HG03439 (cell line): ENCODE measurements at regions not wholly inside any gene's neighbourhood (a gene's known extent, or its start where the extent isn't known, plus 50 kb on each side); places are given as distances from the start of the nearest gene placed in this dataset.
"Not testable (repeated sequence)": the region's sequence is repeated elsewhere in the genome, so short reads cannot be mapped to it uniquely, and the experiment has no call there.

Experiments
- ATAC-seq: cut with Tn5 transposase; IDR thresholded peaks from one replicate; pipeline ENCODE4 v1.9.1; 2021; ENCODE audit warnings: mild to moderate bottlenecking, moderate library complexity; ENCODE audit not compliant: unreplicated experiment

DNA sequence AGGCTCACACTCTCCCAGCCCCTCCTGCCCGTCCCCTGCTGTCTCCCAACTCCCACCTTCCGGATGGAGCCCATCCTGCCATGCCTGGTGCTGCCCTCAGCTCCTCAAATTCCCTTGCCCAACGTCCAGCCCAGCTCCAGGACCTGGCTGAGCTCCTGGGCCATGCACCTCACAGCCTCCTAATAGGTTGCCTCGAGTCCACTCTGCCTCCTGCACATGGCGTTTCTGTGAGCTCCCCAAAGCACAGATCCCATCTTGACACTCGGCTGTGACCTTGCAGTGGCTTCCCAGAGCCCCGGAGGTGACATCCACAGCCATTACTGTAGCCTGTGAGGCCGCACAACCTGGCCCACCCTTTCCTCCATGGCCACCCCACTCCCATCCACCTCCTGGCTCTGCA lies 191.9 kb upstream of the SALL3 start:
- no peak for ATAC-seq

DNA sequence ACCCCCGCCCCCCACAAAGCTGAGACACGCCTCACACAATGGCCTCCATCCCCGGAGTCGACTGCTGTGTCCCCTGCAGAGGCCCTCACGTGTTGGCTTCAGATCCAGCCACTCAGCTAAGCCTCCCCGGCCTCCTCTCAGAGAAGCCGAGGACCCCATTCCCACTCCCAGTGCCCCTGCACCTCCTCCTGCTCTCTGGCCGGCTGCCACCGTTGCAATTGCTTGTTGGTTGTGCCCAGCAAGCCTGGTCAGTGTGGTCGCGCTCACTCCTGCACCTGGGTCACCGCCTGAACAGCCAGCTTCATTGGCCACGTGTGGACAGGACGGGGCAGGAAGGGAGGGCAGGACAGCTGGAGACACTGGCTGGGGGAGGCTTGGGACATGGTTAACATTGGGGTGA lies 191.5 kb upstream of the SALL3 start:
- ATAC-seq = no peak

DNA sequence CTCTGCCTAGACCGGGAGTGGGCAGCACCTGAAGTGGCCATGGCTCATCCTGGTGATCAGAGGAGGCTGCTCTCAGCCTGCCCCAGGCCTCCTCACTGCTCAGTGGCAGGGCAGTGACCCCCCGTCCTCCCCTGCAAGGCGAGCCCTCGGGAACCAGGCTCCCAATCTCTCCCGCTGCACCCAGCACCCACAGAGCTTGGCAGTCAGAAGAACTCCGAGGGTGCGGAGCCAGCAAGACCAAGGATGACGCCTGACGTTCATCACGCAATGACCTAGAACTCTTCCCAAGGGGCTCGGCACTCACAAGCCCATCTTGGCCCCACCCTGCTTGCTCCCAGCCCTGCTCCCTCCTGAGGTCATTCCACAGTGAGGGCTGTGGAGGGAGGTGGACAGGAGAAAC lies 189.8 kb upstream of the SALL3 start:
- ATAC-seq = no peak

DNA sequence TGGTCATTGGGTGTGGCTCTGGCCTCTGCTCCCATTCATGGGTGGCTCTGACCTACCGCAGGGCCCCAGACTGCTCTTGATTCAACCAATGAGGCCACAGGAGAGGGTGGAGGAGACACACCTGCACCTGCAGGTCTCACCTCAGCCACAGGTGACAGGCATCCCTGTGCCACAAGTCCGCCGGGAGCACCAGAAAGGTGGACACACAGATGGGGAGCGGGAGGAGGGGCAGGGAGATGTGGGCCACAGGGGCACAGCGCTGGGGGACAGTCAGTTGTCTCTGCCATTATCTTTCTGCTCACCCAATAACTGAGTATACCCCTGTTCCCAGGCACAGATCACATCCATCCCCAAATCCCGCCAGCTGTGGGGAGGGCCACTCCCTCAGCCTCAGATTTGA lies 189.1 kb upstream of the SALL3 start:
- no peak for ATAC-seq

DNA sequence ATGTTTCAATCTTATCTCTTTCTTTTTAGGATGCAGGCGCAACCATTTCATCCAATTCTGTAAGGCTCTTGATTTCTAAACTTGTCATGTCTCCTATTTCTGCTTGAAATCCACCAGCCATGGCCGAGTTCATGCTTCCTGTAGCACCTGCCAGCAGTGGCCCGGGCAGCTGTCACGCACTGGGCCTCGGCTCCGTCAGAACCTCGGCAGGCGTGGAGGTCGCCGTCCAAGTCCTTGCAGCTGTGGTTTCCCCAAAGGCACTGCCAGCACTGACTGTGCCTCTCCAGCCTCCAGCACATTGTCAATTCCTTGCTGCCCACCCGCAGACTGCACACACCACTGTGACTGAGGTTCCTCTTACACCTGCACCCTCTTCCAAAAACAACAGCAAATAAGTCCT lies 188.7 kb upstream of the SALL3 start:
- ATAC-seq = no peak

DNA sequence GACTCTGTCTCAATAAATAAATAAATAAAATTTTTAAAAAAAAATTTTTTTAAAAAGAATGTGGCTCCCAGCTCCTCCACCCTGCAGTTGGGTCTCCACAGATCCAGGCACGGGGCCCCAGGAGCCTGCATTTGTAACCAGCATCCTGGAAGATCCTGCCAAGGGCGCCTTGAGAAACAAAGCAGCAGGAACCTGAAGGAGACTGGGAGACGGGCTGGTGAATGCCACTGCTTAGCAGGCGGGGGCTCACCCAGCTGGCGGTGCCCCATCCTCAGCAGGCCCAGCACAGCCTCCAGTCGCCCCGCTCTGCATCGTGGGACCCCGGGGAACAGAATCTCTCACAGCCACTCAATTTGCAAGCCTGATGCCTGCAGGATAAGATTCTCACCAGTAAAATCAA lies 187.5 kb upstream of the SALL3 start:
- no peak for ATAC-seq

DNA sequence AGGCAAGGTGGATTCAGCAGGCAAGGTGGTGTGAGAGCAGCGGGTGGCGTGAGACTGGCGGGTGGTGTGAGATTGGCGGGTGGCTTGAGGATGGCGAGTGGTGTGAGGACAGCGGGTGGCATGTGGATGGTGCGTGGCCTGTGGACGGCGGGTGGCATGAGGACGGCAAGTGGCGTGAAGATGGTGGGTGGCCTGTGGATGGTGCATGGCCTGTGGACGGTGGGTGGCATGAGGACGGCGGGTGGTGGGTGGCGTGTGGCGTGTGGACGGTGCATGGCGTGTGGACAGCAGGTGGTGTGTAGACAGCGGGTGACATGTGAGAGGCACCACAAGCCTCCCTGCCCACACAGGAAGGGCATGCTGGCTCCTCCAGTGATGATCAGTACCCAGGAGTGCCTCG lies 186.9 kb upstream of the SALL3 start:
- no peak for ATAC-seq

DNA sequence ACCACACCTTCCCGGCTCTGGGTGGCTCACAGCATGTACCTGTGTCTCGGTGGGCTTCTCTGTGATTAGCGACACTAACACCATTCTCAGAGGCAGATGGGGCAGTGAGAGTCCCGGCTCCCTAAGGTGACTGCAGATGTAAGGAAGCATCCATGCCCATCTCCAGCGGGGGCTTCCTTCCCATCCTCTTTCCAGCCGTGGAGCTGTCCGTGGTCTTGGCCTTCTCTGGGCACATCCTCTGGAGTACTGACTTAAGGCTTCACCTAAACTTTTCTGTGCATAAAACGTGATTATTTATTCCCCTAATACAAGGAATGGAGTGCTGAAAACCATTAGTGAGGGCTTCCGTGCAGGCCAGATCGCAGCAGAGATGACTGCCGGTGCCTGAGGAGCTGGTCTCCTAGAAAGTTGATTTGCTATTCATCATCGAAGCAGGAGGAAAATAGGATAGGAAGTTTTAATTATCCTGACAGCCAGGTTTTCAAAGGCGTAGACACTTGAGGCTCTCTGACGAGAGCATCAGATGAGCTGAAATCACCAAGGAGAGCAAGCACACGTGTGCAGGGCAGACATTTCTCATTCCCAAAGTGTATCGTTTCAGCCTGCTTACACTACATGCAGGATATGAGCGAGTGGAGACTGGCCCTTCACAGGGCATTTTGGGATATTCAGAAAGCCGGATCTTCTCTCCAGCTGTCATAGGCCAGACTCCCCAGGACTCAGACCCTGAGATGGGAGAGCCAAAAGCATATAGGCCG lies 186.1 kb upstream of the SALL3 start:
- ATAC-seq = no peak

DNA sequence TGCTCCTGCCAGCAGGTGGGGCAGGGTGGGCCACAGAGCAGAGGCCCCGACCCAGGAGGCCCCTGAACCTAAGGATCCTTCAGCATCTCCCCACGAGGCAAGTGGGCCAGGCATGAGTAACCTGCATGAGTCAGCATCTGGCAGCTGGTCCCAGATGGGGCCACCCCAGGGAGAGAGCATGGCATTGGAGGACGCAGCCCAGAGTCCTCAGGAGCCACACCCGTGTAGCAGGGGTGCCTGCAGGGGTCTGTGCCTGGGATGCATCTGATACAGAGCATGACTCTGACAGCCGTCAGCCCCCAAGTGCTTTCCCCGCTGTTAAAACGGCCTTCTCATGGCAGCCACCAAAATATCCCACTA lies 185.6 kb upstream of the SALL3 start:
- no peak for ATAC-seq

DNA sequence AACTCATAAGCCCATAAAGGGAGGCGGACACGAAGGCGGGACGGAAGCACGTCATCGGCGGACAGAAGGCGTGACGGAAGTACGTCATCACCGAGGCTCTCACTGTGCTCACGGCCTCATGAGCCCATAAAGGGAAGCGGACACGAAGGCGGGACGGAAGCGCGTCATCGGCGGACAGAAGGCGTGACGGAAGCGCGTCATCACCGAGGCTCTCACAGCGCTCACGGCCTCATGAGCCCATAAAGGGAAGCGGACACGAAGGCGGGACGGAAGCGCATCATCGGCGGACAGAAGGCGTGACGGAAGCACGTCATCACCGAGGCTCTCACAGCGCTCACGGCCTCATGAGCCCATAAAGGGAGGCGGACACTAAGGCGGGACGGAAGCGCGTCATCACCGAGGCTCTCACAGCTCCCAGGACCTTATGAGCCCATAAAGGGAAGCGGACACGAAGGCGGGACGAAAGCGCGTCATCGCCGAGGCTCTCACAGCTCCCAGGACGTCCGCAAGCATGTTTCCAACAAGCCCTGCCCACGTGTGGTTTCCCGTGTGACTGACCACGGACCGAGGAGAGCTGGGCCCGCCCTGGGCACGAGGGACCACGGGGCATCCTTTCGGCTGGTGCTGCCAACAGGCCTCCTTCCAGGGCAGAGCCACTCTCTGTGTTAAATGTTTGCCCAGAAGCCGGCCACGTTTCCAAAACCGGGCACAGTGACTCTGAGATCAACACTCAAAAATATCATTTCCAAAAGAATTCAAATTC lies 182.7 kb upstream of the SALL3 start:
- no peak for ATAC-seq

DNA sequence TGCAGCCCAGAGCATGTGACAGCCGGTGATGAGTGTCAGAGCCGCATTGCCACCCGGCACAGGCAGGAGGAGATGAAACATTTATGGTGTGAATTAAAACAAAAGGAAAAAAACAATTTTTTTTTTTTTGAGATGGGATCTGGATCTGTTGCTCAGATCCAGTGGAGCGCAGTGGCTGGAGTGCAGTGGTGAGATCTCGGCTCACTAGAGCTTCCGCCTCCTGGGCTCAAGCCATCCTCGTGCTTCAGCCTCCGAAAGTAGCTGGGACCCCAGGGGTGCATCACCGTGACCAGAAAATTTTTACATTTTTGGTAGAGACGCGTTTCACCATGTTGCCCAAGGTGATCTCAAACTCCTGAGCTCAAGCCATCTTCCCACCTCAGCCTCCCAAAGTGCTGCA lies 182.1 kb upstream of the SALL3 start:
- no peak for ATAC-seq

DNA sequence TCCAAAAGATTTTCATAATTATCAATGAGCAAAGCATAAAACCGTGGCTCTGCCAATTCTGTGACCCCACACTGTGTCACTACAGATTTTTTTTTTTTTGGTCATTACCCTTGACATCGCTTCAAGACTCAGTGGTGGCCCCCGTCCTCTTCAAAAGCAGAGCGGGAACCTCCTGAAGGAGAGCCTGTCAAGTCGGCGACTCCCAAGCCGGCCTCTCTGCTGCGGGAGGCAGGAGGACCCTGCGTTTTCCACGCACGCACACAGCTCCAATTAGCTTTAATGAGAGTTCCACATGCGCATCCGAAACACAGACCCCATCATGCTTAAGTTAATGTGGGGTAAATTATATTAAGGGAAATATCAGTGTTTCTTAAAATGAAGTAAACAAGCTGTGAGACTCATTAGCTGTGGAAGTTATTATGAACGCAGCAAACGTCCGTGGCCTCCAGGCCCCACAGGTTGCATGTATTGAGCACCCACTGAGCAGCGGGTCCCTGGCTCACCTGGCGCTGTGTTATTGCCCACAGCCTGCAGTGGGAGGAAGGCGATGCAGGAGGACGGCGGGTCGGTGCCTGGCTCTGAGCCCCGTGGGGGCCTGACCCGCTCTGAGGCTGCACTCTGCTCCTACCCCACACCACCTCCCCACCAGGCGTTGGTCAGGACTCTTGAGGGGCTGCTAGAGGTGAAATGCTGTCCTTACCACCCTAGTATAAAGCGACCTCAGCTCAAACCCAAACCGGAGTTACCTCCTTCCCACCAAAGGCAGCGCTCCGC lies 181.0 kb upstream of the SALL3 start:
- no peak for ATAC-seq

DNA sequence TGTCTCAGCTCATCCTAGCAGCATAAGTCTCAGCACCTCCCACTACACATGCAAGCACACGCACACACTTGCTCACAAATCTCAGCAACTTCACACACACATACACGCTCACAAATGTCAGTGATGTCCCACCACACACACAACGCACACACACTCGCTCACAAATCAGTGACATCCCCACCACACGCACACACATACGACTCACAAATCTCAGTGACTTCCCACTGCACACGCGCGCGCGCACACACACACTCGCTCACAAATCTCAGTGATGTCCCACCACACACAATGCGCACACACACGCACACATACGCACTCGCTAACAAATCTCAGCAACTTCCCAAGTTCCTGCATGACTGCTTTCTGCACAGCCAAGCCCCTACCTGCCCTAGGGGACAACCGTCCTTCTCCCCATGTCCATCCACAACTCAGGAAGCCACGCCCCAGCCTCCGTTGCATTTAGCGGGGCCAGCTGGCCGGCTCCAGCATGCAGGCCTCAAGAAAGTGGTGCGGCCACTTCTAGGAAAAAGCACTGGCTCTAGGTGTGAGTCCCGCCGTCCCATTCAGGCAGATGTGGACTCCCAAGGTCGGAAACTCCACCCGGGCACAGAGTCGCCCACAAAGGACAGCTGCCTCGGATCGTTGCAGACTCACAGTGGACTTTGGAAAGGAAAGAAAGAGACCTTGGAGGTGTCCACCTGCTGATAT lies 180.1 kb upstream of the SALL3 start:
- no peak for ATAC-seq

DNA sequence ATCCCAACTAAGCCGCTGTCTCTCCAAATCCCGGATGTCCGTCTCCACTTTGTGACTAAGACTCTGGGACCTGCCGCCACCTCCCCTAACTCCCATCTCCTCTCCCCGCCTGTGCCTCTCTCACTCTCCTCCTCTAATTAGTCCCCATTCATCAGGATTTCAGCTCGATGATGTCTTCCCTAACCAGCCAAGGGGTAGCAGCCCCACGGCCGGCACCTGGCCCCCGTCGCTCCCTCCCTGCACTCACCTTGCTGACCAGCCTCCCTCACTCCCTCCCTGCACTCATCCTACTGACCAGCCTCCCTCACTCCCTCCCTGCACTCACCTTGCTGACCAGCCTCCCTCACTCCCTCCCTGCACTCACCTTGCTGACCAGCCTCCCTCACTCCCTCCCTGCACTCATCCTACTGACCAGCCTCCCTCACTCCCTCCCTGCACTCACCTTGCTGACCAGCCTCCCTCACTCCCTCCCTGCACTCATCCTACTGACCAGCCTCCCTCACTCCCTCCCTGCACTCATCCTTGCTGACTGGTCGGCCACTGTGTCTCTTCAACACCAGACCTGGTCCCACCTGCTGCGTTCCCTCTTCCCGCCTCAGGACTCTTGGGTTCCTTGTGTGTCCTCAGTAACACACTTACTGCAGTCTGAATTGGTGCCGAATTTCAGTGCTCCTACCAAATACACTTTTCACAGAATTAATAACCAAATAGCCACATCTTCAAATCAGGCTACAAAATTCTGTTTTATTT lies 179.3 kb upstream of the SALL3 start:
- not testable (repeated sequence) for ATAC-seq

DNA sequence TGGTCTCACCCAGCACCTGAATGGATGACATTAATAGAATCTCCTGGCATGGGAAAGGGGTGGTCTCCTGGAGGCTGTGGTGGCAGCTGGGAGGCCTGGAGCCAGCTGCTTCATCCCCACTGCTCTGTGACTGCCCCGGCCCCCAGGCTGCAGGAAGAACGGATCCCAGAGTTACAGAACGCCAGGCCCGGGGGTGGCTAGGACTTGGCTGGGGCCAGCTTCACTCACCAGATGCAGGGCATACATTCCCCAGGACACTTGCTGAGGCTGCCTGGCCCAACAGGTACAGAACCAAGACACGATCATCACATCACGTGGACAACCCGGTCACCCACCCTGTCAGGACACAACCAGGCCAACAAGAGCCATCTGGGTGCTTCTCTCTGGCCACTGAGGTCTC lies 178.6 kb upstream of the SALL3 start:
- no peak for ATAC-seq

DNA sequence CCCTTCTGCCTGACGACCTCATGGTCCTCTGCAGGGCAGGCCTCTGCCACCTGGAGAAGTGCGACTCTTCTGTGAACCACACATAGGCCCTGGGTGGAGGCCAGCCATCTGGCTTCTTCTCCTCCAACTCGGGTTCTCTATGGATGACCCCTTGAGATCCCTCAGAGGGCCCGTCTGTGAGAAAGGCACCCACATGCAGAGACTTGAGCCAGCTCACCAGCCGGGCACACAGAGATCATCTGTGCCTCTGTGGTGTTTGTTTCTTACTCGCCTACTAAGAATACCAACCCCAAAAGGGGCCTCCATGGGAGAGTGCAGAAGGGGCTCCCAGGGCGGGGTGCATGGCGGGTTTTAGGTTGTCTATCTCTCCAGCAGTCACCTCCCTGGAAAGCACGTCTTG lies 176.5 kb upstream of the SALL3 start:
- ATAC-seq = no peak

DNA sequence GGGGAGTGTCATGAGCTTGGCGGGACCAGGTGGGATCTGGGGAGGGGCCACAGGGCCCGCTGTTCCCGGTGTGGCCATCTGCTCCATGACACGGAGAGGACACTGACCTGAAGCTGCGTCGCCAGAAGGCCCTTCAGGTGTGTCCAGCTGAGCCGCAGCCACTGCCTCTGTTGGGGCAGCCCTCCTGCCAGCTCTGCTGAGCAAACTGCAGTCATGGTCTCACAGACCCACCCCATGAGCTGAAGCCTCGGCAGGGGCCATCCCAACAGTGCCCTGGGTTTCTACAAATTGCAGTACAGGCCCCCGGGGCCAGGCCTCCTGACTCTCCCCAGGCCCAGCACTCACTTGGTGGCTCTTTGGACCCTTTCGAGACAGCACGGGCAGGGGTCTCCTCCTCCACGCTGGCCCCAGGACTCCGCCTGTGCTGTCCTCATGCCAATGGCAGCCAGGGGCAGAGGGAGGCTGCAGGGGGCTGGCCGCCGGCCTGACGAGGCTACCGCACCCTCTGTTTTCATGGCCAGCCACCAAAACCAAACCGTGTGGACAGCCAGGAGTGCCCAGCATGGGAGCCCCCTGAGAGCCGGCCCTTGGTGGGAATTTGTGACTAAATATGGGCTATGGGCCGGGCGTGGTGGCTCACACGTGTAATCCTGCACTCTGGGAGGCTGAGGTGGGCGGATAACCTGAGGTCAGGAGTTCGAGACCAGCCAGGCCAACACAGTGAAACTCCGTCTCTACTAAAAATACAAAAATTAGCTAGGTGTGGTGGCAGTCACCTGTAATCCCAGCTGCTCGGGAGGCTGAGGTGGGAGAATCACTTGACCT lies 175.2 kb upstream of the SALL3 start:
- ATAC-seq = no peak

DNA sequence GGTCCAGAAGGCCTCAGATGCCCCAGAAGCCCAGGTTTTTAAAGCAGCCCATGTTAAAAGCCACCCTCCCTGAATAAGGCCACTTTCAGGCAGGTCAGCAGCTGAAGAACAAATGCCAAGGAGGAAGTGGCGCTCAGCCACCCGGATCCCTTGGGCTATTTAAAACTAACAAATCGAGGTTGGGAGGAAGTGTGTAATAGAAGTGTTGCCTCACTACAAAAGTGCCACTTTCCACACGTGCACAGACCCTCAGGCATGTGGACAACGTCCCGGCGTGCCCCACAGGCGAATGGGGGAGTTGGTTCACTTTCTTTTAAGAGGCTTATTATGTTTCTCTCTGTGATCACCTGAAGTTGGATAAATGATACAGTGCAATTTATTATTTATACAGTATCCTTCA lies 173.8 kb upstream of the SALL3 start:
- ATAC-seq = no peak

DNA sequence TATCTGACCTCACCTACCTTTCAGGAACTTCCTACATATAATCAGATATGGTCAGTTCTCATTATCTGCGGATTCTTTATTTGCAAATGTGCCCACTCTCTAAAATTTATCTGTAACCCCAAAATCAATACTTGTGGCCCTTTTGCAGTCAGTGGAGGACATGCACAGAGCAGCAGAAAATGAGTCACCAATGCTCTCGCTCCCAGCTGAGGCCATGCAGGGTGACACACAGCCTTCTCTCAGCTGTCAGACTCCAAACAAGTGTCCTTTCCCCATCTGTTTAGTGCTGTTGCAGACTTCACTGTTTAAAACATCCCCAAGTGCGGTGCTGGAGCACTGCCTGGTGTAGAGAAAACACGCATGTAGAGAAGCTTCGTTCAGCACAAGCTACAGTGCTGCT lies 171.9 kb upstream of the SALL3 start:
- ATAC-seq = no peak

DNA sequence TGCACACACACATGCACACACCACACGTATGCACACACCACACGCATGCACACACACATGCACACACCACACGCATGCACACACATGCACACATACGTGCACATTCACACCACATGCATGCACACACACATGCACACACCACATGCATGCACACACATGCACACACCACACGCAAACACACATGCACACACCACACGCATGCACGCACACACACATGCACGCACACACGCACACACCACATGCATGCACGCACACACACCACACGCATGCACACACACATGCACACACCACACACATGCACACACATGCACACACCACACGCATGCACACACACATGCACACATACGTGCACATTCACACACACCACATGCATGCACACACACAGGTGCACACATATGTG lies 169.8 kb upstream of the SALL3 start:
- no peak for ATAC-seq
